ENCODE measurements at regions not wholly inside any gene's neighbourhood (a gene's known extent, or its start where the extent isn't known, plus 50 kb on each side); places are given as distances from the start of the nearest gene placed in this dataset.

- no peaks in the 10 kb centered on the region for H3K4me1 ChIP-seq
- POLR2A ChIA-PET = no interaction called here
- no peak overlapping the region for H3K4me3 ChIP-seq
- no peaks in the 10 kb centered on the region for H3K9me3 ChIP-seq
- TF ChIP-seq EHMT2 (IDR thresholded peaks at IDR 0.05; ENCODE audit: low read depth) (no peak), JUN (IDR thresholded peaks at IDR 0.05) (no peak), USF2 (IDR thresholded peaks at IDR 0.05) (no peak), REST (IDR thresholded peaks at IDR 0.05) (no peak), POLR2AphosphoS2 (conservative IDR thresholded peaks at IDR 0.05; ENCODE audit: low read length) (no peak), ATOH8 (CRISPR knock-in tag; IDR thresholded peaks at IDR 0.05; ENCODE audit: low read depth) (no peak), HMGXB4 (CRISPR knock-in tag; IDR thresholded peaks at IDR 0.05; ENCODE audit: borderline replicate concordance) (no peak), NFE2L2 (conservative IDR thresholded peaks at IDR 0.05; ENCODE audit: low read length) (no peak), BHLHE40 (IDR thresholded peaks at IDR 0.05; ENCODE audit: low read depth, low read length) (no peak), KDM1A (IDR thresholded peaks at IDR 0.05; ENCODE audit: low read depth) (no peak), BCL3 (IDR thresholded peaks at IDR 0.05) (no peak), ELK1 (IDR thresholded peaks at IDR 0.05; ENCODE audit: low read depth, low read length) (no peak), MYC (IDR thresholded peaks at IDR 0.05; ENCODE audit: borderline replicate concordance, low read length) (no peak), RAD21 (conservative IDR thresholded peaks at IDR 0.05 in 1 of 2, IDR thresholded peaks at IDR 0.05 in 1 of 2) (no peak), FOXS1 (CRISPR knock-in tag; IDR thresholded peaks at IDR 0.05) (no peak), MAX (IDR thresholded peaks at IDR 0.05) (no peak)
- no peak overlapping the region; a peak in 1 of 6 replicates for H3K27ac ChIP-seq
- no peak for DNase-seq (ENCODE audit: low read depth in 1 of 2, low spot score in 1 of 2)
- CTCF ChIA-PET = interaction anchor here (1.0 to 2.9 kb wide), 3 partner anchors 746 to 849 kb away, joined by 3 to 8 read pairs (median 3); no protein-coding TSS in a partner anchor
- ATAC-seq = no peak
- WGBS (ENCODE audit: missing lambda C conversion rate) = 40% methylated on average over 3 of the region's 3 CpGs
- no peak for FAIRE-seq
- H3K4me2 ChIP-seq = no peak overlapping the region
Measured at GRCh38 chr11:11782532-11783110, 59.2 kb upstream of the USP47 start.

Measured in A549 (cell line).